ENCODE measurements at regions not wholly inside any gene's neighbourhood (a gene's known extent, or its start where the extent isn't known, plus 50 kb on each side); places are given as distances from the start of the nearest gene placed in this dataset.

GRCh38 chr12:63396135-63396534 lies 245.1 kb upstream of the AVPR1A start:
- Histone ChIP-seq H3K4me1 (ENCODE audit: control insufficient read depth, extremely low read depth, insufficient read depth, low read length) (peaks cover 11% of the 10 kb centered on the region), H4K20me1 (replicated peaks; ENCODE audit: control insufficient read depth, extremely low read depth, insufficient read depth, low read length) (no peaks in the 10 kb centered on the region), H3K4me3 (replicated peaks in 1 of 3; ENCODE audit: insufficient read depth in 1 of 3, low read depth in 1 of 3, low read length in 3 of 3) (no peak overlapping the region), H3K36me3 (ENCODE audit: control insufficient read depth in 2 of 2, extremely low read depth in 1 of 2, insufficient read depth in 2 of 2, low read length in 2 of 2) (no peaks in the 10 kb centered on the region), H3K79me2 (ENCODE audit: control insufficient read depth, insufficient read depth, low read length) (no peaks in the 10 kb centered on the region), H3K9me3 (replicated peaks; ENCODE audit: control insufficient read depth, insufficient read depth, low read length) (no peaks in the 10 kb centered on the region), H3K9ac (replicated peaks; ENCODE audit: extremely low read depth, insufficient read depth, low read length) (no peak overlapping the region), H3K9me1 (replicated peaks; ENCODE audit: control insufficient read depth, extremely low read depth, insufficient read depth, low read length) (no peaks in the 10 kb centered on the region), H3K4me2 (ENCODE audit: insufficient read depth, low read length) (no peak overlapping the region), H3K27ac (ENCODE audit: insufficient read depth, low read depth, low read length) (no peak overlapping the region), H3K27me3 (ENCODE audit: control insufficient read depth in 2 of 2, insufficient read depth in 2 of 2, low read length in 2 of 2) (peaks cover 2 to 3% of the 10 kb centered on the region in 2 experiments), H2AFZ (ENCODE audit: low read depth, low read length) (no peak overlapping the region)
- FAIRE-seq (no peak), DNase-seq (ENCODE audit: low read depth, low spot score) (no peak)
- BruUV-seq (replicated peaks): no TSS peak
- ChIA-PET CTCF (interaction anchor here (1.5 kb wide), 1 partner anchor 23 kb away, joined by 3 read pairs; no protein-coding TSS in a partner anchor), POLR2A (no interaction called here)
- intact Hi-C loops (cut with micrococcal nuclease) (no loop called here), dilution Hi-C loops (cut with MboI; ENCODE audit: extremely low pct_ligation_motif_present, low sequenced_read_pairs) (no loop called here)
- TF ChIP-seq EZH2 (IDR thresholded peaks at IDR 0.05; ENCODE audit: borderline replicate concordance, low read depth, low read length, severe bottlenecking): no peak
- no peak for TF ChIP-seq JUN (IDR thresholded peaks at IDR 0.05; ENCODE audit: borderline replicate concordance, insufficient read depth, insufficient read length, low read depth)
- no peak for TF ChIP-seq GATA2 (IDR thresholded peaks at IDR 0.05; ENCODE audit: insufficient read depth, insufficient read length, low read depth, low read length)
- TF ChIP-seq MYC (IDR thresholded peaks at IDR 0.05; ENCODE audit: low read depth, low read length): no peak
- no peak for TF ChIP-seq POLR2AphosphoS5 (IDR thresholded peaks at IDR 0.05; ENCODE audit: insufficient read depth, low read depth, low read length)
- TF ChIP-seq CTCF (IDR thresholded peaks at IDR 0.05; ENCODE audit: extremely low read depth in 1 of 2, insufficient read depth in 1 of 2, low read depth in 1 of 2, low read length in 2 of 2): no peak
- TF ChIP-seq FOS (IDR thresholded peaks at IDR 0.05; ENCODE audit: borderline replicate concordance, insufficient read depth, low read length): no peak
- TF ChIP-seq POLR2A (IDR thresholded peaks at IDR 0.05; ENCODE audit: low read depth, low read length): no peak
- TF ChIP-seq, protein P1, sequence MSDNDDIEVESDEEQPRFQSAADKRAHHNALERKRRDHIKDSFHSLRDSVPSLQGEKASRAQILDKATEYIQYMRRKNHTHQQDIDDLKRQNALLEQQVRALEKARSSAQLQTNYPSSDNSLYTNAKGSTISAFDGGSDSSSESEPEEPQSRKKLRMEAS (IDR thresholded peaks at IDR 0.05; ENCODE audit: insufficient read depth, insufficient read length): no peak

All from endothelial cell of umbilical vein (primary cell).